Cardiac muscle cell (in vitro differentiated cells and primary cell): ENCODE measurements at regions not wholly inside any gene's neighbourhood (a gene's known extent, or its start where the extent isn't known, plus 50 kb on each side); places are given as distances from the start of the nearest gene placed in this dataset.
"Not testable (repeated sequence)": the region's sequence is repeated elsewhere in the genome, so short reads cannot be mapped to it uniquely, and the experiment has no call there.

ENCODE experiments used
- DNase-seq, 2 donors: peaks; one replicate each; pipeline versions ENCODE4 v3.0.0 to v3.0.0-alpha.2; 2010 to 2017; ENCODE audit warnings: low read depth in 1 of 2, low spot score in 1 of 2
- H3K27ac ChIP-seq: fragments of 200-600 bp; sonication (generic); 2 replicates; pipeline ENCODE4 v1.5.1; 2016
- H3K27me3 ChIP-seq: fragments of 200-600 bp; sonication (generic); 2 replicates; pipeline ENCODE4 v1.6.0; 2016; ENCODE audit warnings: control low read depth
- H3K36me3 ChIP-seq: fragments of 200-600 bp; sonication (generic); 2 replicates; pipeline ENCODE4 v1.5.1; 2016; ENCODE audit warnings: control low read depth
- H3K4me1 ChIP-seq: fragments of 200-600 bp; sonication (generic); 2 replicates; pipeline ENCODE4 v1.8.1; 2017; ENCODE audit warnings: low read depth, mild to moderate bottlenecking, mixed run types
- H3K4me3 ChIP-seq: fragments of 200-600 bp; sonication (generic); 2 replicates; pipeline ENCODE4 v1.5.1; 2016; ENCODE audit warnings: mild to moderate bottlenecking
- H3K9me3 ChIP-seq: fragments of 200-600 bp; sonication (generic); 2 replicates; pipeline ENCODE4 v1.5.1; 2017; ENCODE audit warnings: low read depth, mild to moderate bottlenecking, control low read depth
- CTCF ChIP-seq: IDR thresholded peaks from 2 replicates; pipeline ENCODE4 v1.5.1; 2012; ENCODE audit warnings: low read depth, mild to moderate bottlenecking, low read length

GRCh38 chr1:191498825-191499224 is 659.4 kb upstream of the RGS18 start:
- DNase-seq: no peak
- no peak overlapping the region for H3K27ac ChIP-seq
- no peaks in the 10 kb centered on the region for H3K27me3 ChIP-seq
- no peaks in the 10 kb centered on the region for H3K4me1 ChIP-seq
- no peak for TF ChIP-seq CTCF
- H3K4me3 ChIP-seq: no peak overlapping the region
- H3K9me3 ChIP-seq: no peaks in the 10 kb centered on the region
- H3K36me3 ChIP-seq: no peaks in the 10 kb centered on the region

- TF ChIP-seq CTCF: no peak
- Histone ChIP-seq H3K36me3 (no peaks in the 10 kb centered on the region), H3K9me3 (no peaks in the 10 kb centered on the region), H3K27ac (no peak overlapping the region), H3K4me1 (no peaks in the 10 kb centered on the region), H3K4me3 (no peak overlapping the region), H3K27me3 (no peaks in the 10 kb centered on the region)
- DNase-seq: no peak
These were observed 653.3 kb upstream of the RGS18 start for GRCh38 chr1:191504999-191505398.

- H3K4me3 ChIP-seq: no peak overlapping the region
- H3K27me3 ChIP-seq: no peaks in the 10 kb centered on the region
- no peaks in the 10 kb centered on the region for H3K36me3 ChIP-seq
- no peaks in the 10 kb centered on the region for H3K9me3 ChIP-seq
- no peak overlapping the region for H3K27ac ChIP-seq
- H3K4me1 ChIP-seq: no peaks in the 10 kb centered on the region
- TF ChIP-seq CTCF: no peak
- DNase-seq: no peak
These were observed 650.0 kb upstream of the RGS18 start for GRCh38 chr1:191508239-191508638.

- not testable (repeated sequence) for DNase-seq, H3K27ac ChIP-seq, H3K4me1 ChIP-seq, H3K27me3 ChIP-seq, H3K4me3 ChIP-seq, H3K36me3 ChIP-seq, H3K9me3 ChIP-seq
These were observed 646.8 kb upstream of the RGS18 start for GRCh38 chr1:191511480-191511879.

- TF ChIP-seq CTCF: no peak
These were observed 640.4 kb upstream of the RGS18 start for GRCh38 chr1:191517826-191518225.

GRCh38 chr1:191519519-191519918 is 638.7 kb upstream of the RGS18 start:
- no peaks in the 10 kb centered on the region for H3K27me3 ChIP-seq
- DNase-seq: no peak
- no peaks in the 10 kb centered on the region for H3K4me1 ChIP-seq
- no peaks in the 10 kb centered on the region for H3K9me3 ChIP-seq
- no peak overlapping the region for H3K4me3 ChIP-seq
- no peak for TF ChIP-seq CTCF
- no peaks in the 10 kb centered on the region for H3K36me3 ChIP-seq
- no peak overlapping the region for H3K27ac ChIP-seq

More at GRCh38 chr1:191517826-191518225, 640.4 kb upstream of the RGS18 start:
- H3K9me3 ChIP-seq: no peaks in the 10 kb centered on the region
- no peaks in the 10 kb centered on the region for H3K4me1 ChIP-seq
- H3K4me3 ChIP-seq: no peak overlapping the region
- H3K27me3 ChIP-seq: no peaks in the 10 kb centered on the region
- H3K27ac ChIP-seq: no peak overlapping the region
- DNase-seq: no peak
- H3K36me3 ChIP-seq: no peaks in the 10 kb centered on the region
